ENCODE measurements at regions not wholly inside any gene's neighbourhood (a gene's known extent, or its start where the extent isn't known, plus 50 kb on each side); places are given as distances from the start of the nearest gene placed in this dataset.

GRCh38 chr5:166369807-166370206 lies 1921.6 kb upstream of the WWC1 start:
- Mint-ChIP-seq H3K27ac (no peak overlapping the region), H3K4me1 (peaks cover 14% of the 10 kb centered on the region), H3K27me3 (ENCODE audit: low read depth) (peaks cover 72% of the 10 kb centered on the region), H3K4me3 (no peak overlapping the region), H3K9me3 (no peaks in the 10 kb centered on the region), H3K36me3 (no peaks in the 10 kb centered on the region)
- ATAC-seq (no peak), DNase-seq (ENCODE audit: low spot score) (no peak)
- CTCF ChIA-PET = no interaction called here
- no peak for TF ChIP-seq MYBL2 (CRISPR knock-in tag; IDR thresholded peaks at IDR 0.05)
- no peak for TF ChIP-seq TEAD1 (CRISPR knock-in tag; IDR thresholded peaks at IDR 0.05)
- no peak for TF ChIP-seq FOXJ3 (CRISPR knock-in tag; IDR thresholded peaks at IDR 0.05; ENCODE audit: borderline replicate concordance)
- TF ChIP-seq ZNF416 (CRISPR knock-in tag; IDR thresholded peaks at IDR 0.05) = no peak
- no peak for TF ChIP-seq NFE2L1 (CRISPR knock-in tag; IDR thresholded peaks at IDR 0.05)
- TF ChIP-seq SP1 (CRISPR knock-in tag; conservative IDR thresholded peaks at IDR 0.05) = no peak
- no peak for TF ChIP-seq MXD4 (CRISPR knock-in tag; IDR thresholded peaks at IDR 0.05; ENCODE audit: borderline replicate concordance)
- POLR2A ChIA-PET = no interaction called here

- H3K27me3 Mint-ChIP-seq (ENCODE audit: low read depth) = peaks cover 72% of the 10 kb centered on the region
- H3K4me1 Mint-ChIP-seq = peaks cover 14% of the 10 kb centered on the region
- ATAC-seq = no peak
- no peak for DNase-seq (ENCODE audit: low spot score)
- no peaks in the 10 kb centered on the region for H3K36me3 Mint-ChIP-seq
- ChIA-PET POLR2A (interaction anchor here (0.7 kb wide), 1 partner anchor 613 kb away, joined by 4 read pairs; no protein-coding TSS in a partner anchor), CTCF (interaction anchor here (0.7 kb wide), 1 partner anchor 99 kb away, joined by 3 read pairs; no protein-coding TSS in a partner anchor)
- H3K27ac Mint-ChIP-seq = no peak overlapping the region
- TF ChIP-seq JAZF1 (CRISPR knock-in tag; IDR thresholded peaks at IDR 0.05) (no peak), CBFB (CRISPR knock-in tag; IDR thresholded peaks at IDR 0.05; ENCODE audit: low read depth) (no peak), AFF4 (CRISPR knock-in tag; IDR thresholded peaks at IDR 0.05; ENCODE audit: borderline replicate concordance) (no peak), IRF1 (CRISPR knock-in tag; IDR thresholded peaks at IDR 0.05) (no peak), NR1H2 (CRISPR knock-in tag; IDR thresholded peaks at IDR 0.05) (no peak), OVOL2 (CRISPR knock-in tag; IDR thresholded peaks at IDR 0.05; ENCODE audit: borderline replicate concordance) (no peak), ZNF263 (CRISPR knock-in tag; IDR thresholded peaks at IDR 0.05; ENCODE audit: low read depth) (no peak), ATF3 (CRISPR knock-in tag; conservative IDR thresholded peaks at IDR 0.05) (no peak), ZNF425 (CRISPR knock-in tag; conservative IDR thresholded peaks at IDR 0.05) (no peak), NR3C1 (CRISPR knock-in tag; conservative IDR thresholded peaks at IDR 0.05; ENCODE audit: low read depth) (no peak), GTF2I (CRISPR knock-in tag; conservative IDR thresholded peaks at IDR 0.05) (no peak), ZNF138 (CRISPR knock-in tag; conservative IDR thresholded peaks at IDR 0.05) (no peak), E2F1 (CRISPR knock-in tag; IDR thresholded peaks at IDR 0.05) (no peak), KAT7 (CRISPR knock-in tag; IDR thresholded peaks at IDR 0.05; ENCODE audit: borderline replicate concordance) (no peak)
- no peak overlapping the region for H3K4me3 Mint-ChIP-seq
- no peaks in the 10 kb centered on the region for H3K9me3 Mint-ChIP-seq
Measured at GRCh38 chr5:166370928-166371690, 1920.3 kb upstream of the WWC1 start.
